Suppressor macrophage treated with lipopolysaccharide for 1 hour (primary cell): ENCODE measurements at regions not wholly inside any gene's neighbourhood (a gene's known extent, or its start where the extent isn't known, plus 50 kb on each side); places are given as distances from the start of the nearest gene placed in this dataset.
"Not testable (repeated sequence)": the region's sequence is repeated elsewhere in the genome, so short reads cannot be mapped to it uniquely, and the experiment has no call there.

Source experiments
- DNase-seq, 3 donors: peaks; one replicate each; pipeline ENCODE4 v3.0.0-alpha.2; 2020 to 2022

- DNase-seq: no peak
Measured at GRCh38 chr9:102497709-102498108, 497.4 kb upstream of the CYLC2 start.

- DNase-seq: not testable (repeated sequence)
Measured at GRCh38 chr9:102486976-102487375, 508.2 kb upstream of the CYLC2 start.

GRCh38 chr9:102483651-102484050, 511.5 kb upstream of the CYLC2 start:
- DNase-seq: no peak

GRCh38 chr9:102482776-102483175, 512.4 kb upstream of the CYLC2 start:
- no peak for DNase-seq

GRCh38 chr9:102479191-102479590, 515.9 kb upstream of the CYLC2 start:
- no peak for DNase-seq

GRCh38 chr9:102474357-102474756, 520.8 kb upstream of the CYLC2 start:
- no peak for DNase-seq

GRCh38 chr9:102469430-102469829, 525.7 kb upstream of the CYLC2 start:
- not testable (repeated sequence) for DNase-seq

- DNase-seq: no peak
Measured at GRCh38 chr9:102461156-102461819, 533.8 kb upstream of the CYLC2 start.

- DNase-seq: no peak
Measured at GRCh38 chr9:102459828-102460227, 535.3 kb upstream of the CYLC2 start.

GRCh38 chr9:102456562-102456961, 538.6 kb upstream of the CYLC2 start:
- DNase-seq: no peak

GRCh38 chr9:102445906-102446305, 549.2 kb upstream of the CYLC2 start:
- DNase-seq: no peak

- no peak for DNase-seq
Measured at GRCh38 chr9:102445181-102445747, 549.9 kb upstream of the CYLC2 start.

GRCh38 chr9:102439583-102439982, 555.5 kb upstream of the CYLC2 start:
- no peak for DNase-seq

- DNase-seq: not testable (repeated sequence)
Measured at GRCh38 chr9:102436599-102436998, 558.5 kb upstream of the CYLC2 start.

- DNase-seq: no peak
Measured at GRCh38 chr9:102435427-102435826, 559.7 kb upstream of the CYLC2 start.

GRCh38 chr9:102434545-102434944, 560.6 kb upstream of the CYLC2 start:
- no peak for DNase-seq

GRCh38 chr9:102428305-102428704, 566.8 kb upstream of the CYLC2 start:
- DNase-seq: no peak

- DNase-seq: not testable (repeated sequence)
Measured at GRCh38 chr9:102416251-102416650, 578.9 kb upstream of the CYLC2 start.

- DNase-seq: no peak
Measured at GRCh38 chr9:102405218-102405867, 589.8 kb upstream of the CYLC2 start.

- no peak for DNase-seq
Measured at GRCh38 chr9:102403514-102403913, 591.6 kb upstream of the CYLC2 start.

GRCh38 chr9:102398205-102398604, 596.9 kb upstream of the CYLC2 start:
- DNase-seq: no peak

- not testable (repeated sequence) for DNase-seq
Measured at GRCh38 chr9:102385620-102386019, 609.5 kb upstream of the CYLC2 start.

- no peak for DNase-seq
Measured at GRCh38 chr9:102362470-102363132, 624.2 kb upstream of the GRIN3A start.

GRCh38 chr9:102360846-102361245, 622.4 kb upstream of the GRIN3A start:
- DNase-seq: no peak
